SU-DHL-6 (cell line): ENCODE measurements at regions not wholly inside any gene's neighbourhood (a gene's known extent, or its start where the extent isn't known, plus 50 kb on each side); places are given as distances from the start of the nearest gene placed in this dataset.

Experiments
- EZH2phosphoT487 ChIP-seq: fragments of 200-600 bp; sonication (generic), shearing (Covaris generic); conservative IDR thresholded peaks from 2 replicates; pipeline ENCODE4 v1.6.1; 2018; ENCODE audit warnings: mild to moderate bottlenecking, antibody characterized with exemption, low read length, moderate library complexity, mixed read lengths
- TF ChIP-seq, protein P1 (sequence below): fragments of 200-600 bp; sonication (generic); IDR thresholded peaks from one replicate; pipeline ENCODE4 v1.5.1; 2017; ENCODE audit warnings: antibody characterized with exemption, mild to moderate bottlenecking, low read length, moderate library complexity; ENCODE audit not compliant: insufficient read depth, poor library complexity, severe bottlenecking

DNA sequence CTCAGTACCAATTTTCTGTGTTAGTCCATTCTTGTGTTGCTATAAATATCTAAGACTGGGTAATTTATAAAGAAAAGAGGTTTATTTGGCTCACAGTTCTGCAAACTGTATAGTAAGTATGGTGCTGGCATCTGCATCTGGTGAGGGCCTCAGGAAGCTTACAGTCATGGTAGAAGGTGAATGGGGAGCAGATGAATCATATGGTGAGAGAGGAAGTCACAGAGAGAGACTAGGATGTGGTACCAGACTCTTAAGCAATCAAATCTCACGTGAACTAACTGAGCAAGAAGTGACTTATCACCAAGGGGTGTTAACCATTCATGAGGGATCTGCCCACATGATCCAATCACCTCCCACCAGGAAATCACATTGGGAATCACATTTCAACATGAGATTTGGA lies 60.8 kb upstream of the ZBED5 start:
- TF ChIP-seq, protein P1, sequence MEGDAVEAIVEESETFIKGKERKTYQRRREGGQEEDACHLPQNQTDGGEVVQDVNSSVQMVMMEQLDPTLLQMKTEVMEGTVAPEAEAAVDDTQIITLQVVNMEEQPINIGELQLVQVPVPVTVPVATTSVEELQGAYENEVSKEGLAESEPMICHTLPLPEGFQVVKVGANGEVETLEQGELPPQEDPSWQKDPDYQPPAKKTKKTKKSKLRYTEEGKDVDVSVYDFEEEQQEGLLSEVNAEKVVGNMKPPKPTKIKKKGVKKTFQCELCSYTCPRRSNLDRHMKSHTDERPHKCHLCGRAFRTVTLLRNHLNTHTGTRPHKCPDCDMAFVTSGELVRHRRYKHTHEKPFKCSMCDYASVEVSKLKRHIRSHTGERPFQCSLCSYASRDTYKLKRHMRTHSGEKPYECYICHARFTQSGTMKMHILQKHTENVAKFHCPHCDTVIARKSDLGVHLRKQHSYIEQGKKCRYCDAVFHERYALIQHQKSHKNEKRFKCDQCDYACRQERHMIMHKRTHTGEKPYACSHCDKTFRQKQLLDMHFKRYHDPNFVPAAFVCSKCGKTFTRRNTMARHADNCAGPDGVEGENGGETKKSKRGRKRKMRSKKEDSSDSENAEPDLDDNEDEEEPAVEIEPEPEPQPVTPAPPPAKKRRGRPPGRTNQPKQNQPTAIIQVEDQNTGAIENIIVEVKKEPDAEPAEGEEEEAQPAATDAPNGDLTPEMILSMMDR, result no peak
- TF ChIP-seq EZH2phosphoT487, result no peak
